H1 (cell line): ENCODE measurements at regions not wholly inside any gene's neighbourhood (a gene's known extent, or its start where the extent isn't known, plus 50 kb on each side); places are given as distances from the start of the nearest gene placed in this dataset.

Experiments used
- CTCF ChIA-PET: fragments of 300-600 bp; sonication (Branson Sonifier 250); formaldehyde crosslinking; loops from one replicate; lab custom pipeline; 2021; ENCODE audit not compliant: partially characterized antibody; lab: Charles Lee
- POLR2A ChIA-PET: fragments of 300-600 bp; sonication (Branson Sonifier 250); formaldehyde crosslinking; loops from one replicate; lab custom pipeline; 2021; ENCODE audit warnings: inconsistent platforms; ENCODE audit not compliant: partially characterized antibody; lab: Charles Lee
- DNase-seq, 2 experiments: peaks; one replicate each; pipeline versions ENCODE4 v3.0.0 to v3.0.0-alpha.2; 2010 to 2022; ENCODE audit warnings: low spot score in 2 of 2, low read depth in 1 of 2, mixed read lengths in 1 of 2
- FAIRE-seq: peaks from 2 replicates; lab custom pipeline; 2011; peaks lifted over from hg19 to GRCh38; lab: Jason Lieb, UNC
- H2AFZ ChIP-seq: 2 replicates; pipeline ENCODE4 v1.8.1; 2012; ENCODE audit warnings: low read length, inconsistent platforms
- H2AK5ac ChIP-seq: 2 replicates; pipeline ENCODE4 v1.6.1; 2013; ENCODE audit warnings: low read depth, low read length
- H2BK120ac ChIP-seq: replicated peaks from 2 replicates; pipeline ENCODE3; 2013; ENCODE audit warnings: low read depth, low read length, inconsistent platforms
- H2BK12ac ChIP-seq: 2 replicates; pipeline ENCODE4 v1.6.1; 2013; ENCODE audit warnings: low read depth, low read length
- H2BK15ac ChIP-seq: 2 replicates; pipeline ENCODE4 v1.6.1; 2013; ENCODE audit warnings: low read length
- H2BK20ac ChIP-seq: 2 replicates; pipeline ENCODE4 v1.6.1; 2013; ENCODE audit warnings: low read length
- H2BK5ac ChIP-seq: 2 replicates; pipeline ENCODE4 v1.6.1; 2013; ENCODE audit warnings: low read depth, low read length
- H3K14ac ChIP-seq: 2 replicates; pipeline ENCODE4 v1.6.1; 2013; ENCODE audit warnings: inconsistent platforms; ENCODE audit not compliant: insufficient read length
- H3K18ac ChIP-seq: 2 replicates; pipeline ENCODE4 v1.6.1; 2013; ENCODE audit warnings: low read length; ENCODE audit errors: extremely low read depth
- H3K23ac ChIP-seq: 2 replicates; pipeline ENCODE4 v1.6.1; 2013; ENCODE audit warnings: inconsistent platforms; ENCODE audit not compliant: insufficient read length
- H3K23me2 ChIP-seq: 2 replicates; pipeline ENCODE4 v1.6.1; 2013; ENCODE audit warnings: low read depth, low read length
- H3K27ac ChIP-seq: 2 replicates; pipeline ENCODE4 v1.6.1; 2011; ENCODE audit warnings: low read depth, low read length, inconsistent platforms
- H3K27me3 ChIP-seq, 4 experiments: replicated peaks in 1 of 4; 1 replicate in 1 of 4; 2 replicates in 3 of 4; pipeline versions ENCODE4 v1.6.1 to v1.8.1; 2011 to 2013; ENCODE audit warnings: low read length in 3 of 4, mild to moderate bottlenecking in 3 of 4, inconsistent platforms in 2 of 4, mixed read lengths in 2 of 4, moderate library complexity in 1 of 4; ENCODE audit not compliant: control insufficient read depth in 3 of 4, insufficient read depth in 3 of 4; ENCODE audit errors: extremely low read depth in 1 of 4
- H3K36me3 ChIP-seq, 4 experiments: 2 replicates each; pipeline versions ENCODE4 v1.6.1 to v1.8.1; 2011 to 2013; ENCODE audit warnings: mild to moderate bottlenecking in 4 of 4, low read length in 3 of 4, moderate library complexity in 2 of 4, control low read depth in 1 of 4, inconsistent platforms in 1 of 4; ENCODE audit not compliant: insufficient read depth in 4 of 4, control insufficient read depth in 2 of 4
- H3K4ac ChIP-seq: replicated peaks from 2 replicates; pipeline ENCODE3; 2013; ENCODE audit warnings: low read length, low read depth, mixed read lengths, inconsistent platforms; ENCODE audit not compliant: insufficient read length
- H3K4me1 ChIP-seq, 4 experiments: replicated peaks in 1 of 4; 1 replicate in 1 of 4; 2 replicates in 3 of 4; pipeline versions ENCODE4 v1.6.1 to v1.8.1; 2011 to 2013; ENCODE audit warnings: low read length in 3 of 4, inconsistent platforms in 2 of 4, mixed read lengths in 1 of 4; ENCODE audit not compliant: insufficient read depth in 4 of 4, control insufficient read depth in 3 of 4
- H3K4me2 ChIP-seq, 2 experiments: 2 replicates each; pipeline versions ENCODE4 v1.6.1 to v1.8.1; 2011 to 2013; ENCODE audit warnings: low read depth in 2 of 2, low read length in 2 of 2, control low read depth in 1 of 2, inconsistent platforms in 1 of 2, mild to moderate bottlenecking in 1 of 2; ENCODE audit not compliant: insufficient read depth in 1 of 2
- H3K4me3 ChIP-seq, 4 experiments: fragments of 200-600, 300-600 bp in 1 of 4; sonication (generic), shearing (Covaris generic), sonication (Bioruptor Twin) in 1 of 4; 2 replicates each; pipeline versions ENCODE4 v1.5.1 to v1.8.1; 2011 to 2016; ENCODE audit warnings: low read length in 4 of 4, low read depth in 3 of 4, control low read depth in 2 of 4, inconsistent platforms in 2 of 4, mild to moderate bottlenecking in 2 of 4, mixed read lengths in 1 of 4, moderate library complexity in 1 of 4; ENCODE audit not compliant: insufficient read depth in 2 of 4; ENCODE audit errors: extremely low read depth in 1 of 4
- H3K56ac ChIP-seq: replicated peaks from 2 replicates; pipeline ENCODE3; 2013; ENCODE audit warnings: low read depth, mild to moderate bottlenecking, mixed read lengths, low read length, inconsistent platforms; ENCODE audit not compliant: insufficient read length
- H3K79me1 ChIP-seq: 2 replicates; pipeline ENCODE4 v1.6.1; 2013; ENCODE audit warnings: low read depth, low read length, control low read depth
- H3K79me2 ChIP-seq, 2 experiments: 2 replicates each; pipeline versions ENCODE4 v1.6.1 to v1.8.1; 2012 to 2013; ENCODE audit warnings: low read length in 2 of 2, mild to moderate bottlenecking in 2 of 2, inconsistent platforms in 1 of 2; ENCODE audit not compliant: insufficient read depth in 2 of 2, control insufficient read depth in 1 of 2
- H3K9ac ChIP-seq, 4 experiments: replicated peaks in 1 of 4; 1 replicate in 1 of 4; 2 replicates in 3 of 4; pipeline versions ENCODE4 v1.6.1 to v1.8.1; 2011 to 2013; ENCODE audit warnings: low read depth in 3 of 4, low read length in 3 of 4, control low read depth in 2 of 4, mild to moderate bottlenecking in 2 of 4, moderate library complexity in 2 of 4, inconsistent platforms in 1 of 4; ENCODE audit errors: extremely low read depth in 1 of 4
- H3K9me3 ChIP-seq, 2 experiments: 2 replicates each; pipeline versions ENCODE4 v1.6.1 to v1.8.1; 2012 to 2013; ENCODE audit warnings: mild to moderate bottlenecking in 2 of 2, moderate library complexity in 2 of 2, control low read depth in 1 of 2, inconsistent platforms in 1 of 2, low read depth in 1 of 2, low read length in 1 of 2, mixed read lengths in 1 of 2; ENCODE audit not compliant: insufficient read depth in 2 of 2
- H4K20me1 ChIP-seq, 2 experiments: replicated peaks in 1 of 2; 2 replicates each; pipeline versions ENCODE3 to v1.8.1; 2011 to 2013; ENCODE audit warnings: inconsistent platforms in 2 of 2, low read length in 2 of 2, mild to moderate bottlenecking in 1 of 2; ENCODE audit not compliant: insufficient read depth in 2 of 2, control insufficient read depth in 1 of 2
- H4K5ac ChIP-seq: 2 replicates; pipeline ENCODE4 v1.6.1; 2013; ENCODE audit warnings: low read length, low read depth, mixed read lengths, inconsistent platforms; ENCODE audit not compliant: insufficient read length
- H4K8ac ChIP-seq: 2 replicates; pipeline ENCODE4 v1.8.0; 2013; ENCODE audit warnings: mild to moderate bottlenecking, moderate library complexity, low read length, inconsistent platforms; ENCODE audit not compliant: insufficient read depth; ENCODE audit errors: extremely low read depth
- H4K91ac ChIP-seq: replicated peaks from 2 replicates; pipeline ENCODE3; 2013; ENCODE audit warnings: low read length, mixed read lengths, inconsistent platforms; ENCODE audit not compliant: insufficient read length
- ASH2L ChIP-seq: fragments of 200-600, 300-600 bp; sonication (generic); IDR thresholded peaks from one replicate; pipeline ENCODE4 v1.7.1; 2017; ENCODE audit warnings: low read length
- ATF3 ChIP-seq: IDR thresholded peaks from 2 replicates; pipeline ENCODE4 v1.6.1; 2011; ENCODE audit warnings: low read depth, mild to moderate bottlenecking, low read length; ENCODE audit not compliant: insufficient read depth
- BCL11A ChIP-seq, 2 experiments: IDR thresholded peaks; one replicate each; pipeline ENCODE4 v1.6.1; 2011; ENCODE audit warnings: low read depth in 2 of 2, low read length in 2 of 2, mild to moderate bottlenecking in 2 of 2
- FOSL1 ChIP-seq: IDR thresholded peaks from 2 replicates; pipeline ENCODE4 v1.6.1; 2011; ENCODE audit warnings: mild to moderate bottlenecking, low read depth, low read length, moderate library complexity; ENCODE audit not compliant: insufficient read depth
- GABPA ChIP-seq: IDR thresholded peaks from 2 replicates; pipeline ENCODE4 v1.6.1; 2011; ENCODE audit warnings: mild to moderate bottlenecking, low read length, moderate library complexity, borderline replicate concordance; ENCODE audit not compliant: insufficient read depth
- KDM1A ChIP-seq: fragments of 200-600, 300-600 bp; sonication (generic); IDR thresholded peaks from 2 replicates; pipeline ENCODE4 v1.7.1; 2016; ENCODE audit warnings: mild to moderate bottlenecking, low read length, borderline replicate concordance
- KDM4A ChIP-seq: IDR thresholded peaks from one replicate; pipeline ENCODE4 v1.7.1; 2012; ENCODE audit warnings: low read depth, mild to moderate bottlenecking, moderate library complexity, low read length, inconsistent platforms; ENCODE audit not compliant: severe bottlenecking
- NRF1 ChIP-seq: IDR thresholded peaks from 2 replicates; pipeline ENCODE4 v1.6.1; 2011; ENCODE audit warnings: mild to moderate bottlenecking, low read depth, low read length, improper control_type of control experiment
- POLR2A ChIP-seq, 2 experiments: IDR thresholded peaks; 1 replicate in 1 of 2; 2 replicates in 1 of 2; pipeline ENCODE4 v1.6.1; 2011; ENCODE audit warnings: low read depth in 2 of 2, low read length in 2 of 2, mild to moderate bottlenecking in 2 of 2; ENCODE audit errors: control extremely low read depth in 1 of 2
- POLR2AphosphoS5 ChIP-seq: IDR thresholded peaks from 2 replicates; pipeline ENCODE4 v1.6.1; 2011; ENCODE audit warnings: low read depth, low read length
- RAD21 ChIP-seq, 2 experiments: IDR thresholded peaks in 1 of 2; conservative IDR thresholded peaks in 1 of 2; 2 replicates each; pipeline ENCODE4 v1.6.1; 2011; ENCODE audit warnings: low read depth in 2 of 2, low read length in 2 of 2, improper control_type of control experiment in 1 of 2, inconsistent platforms in 1 of 2, mild to moderate bottlenecking in 1 of 2, moderate library complexity in 1 of 2
- RXRA ChIP-seq: IDR thresholded peaks from 2 replicates; pipeline ENCODE4 v1.6.1; 2011; ENCODE audit warnings: low read depth, mild to moderate bottlenecking, low read length, moderate library complexity; ENCODE audit not compliant: insufficient read depth
- SAP30 ChIP-seq: fragments of 300-600 bp; sonication (generic); IDR thresholded peaks from 2 replicates; pipeline ENCODE4 v1.7.1; 2012; ENCODE audit warnings: low read length, moderate library complexity, mild to moderate bottlenecking, inconsistent platforms; ENCODE audit not compliant: insufficient read depth, insufficient replicate concordance
- SP4 ChIP-seq: IDR thresholded peaks from 2 replicates; pipeline ENCODE4 v1.6.1; 2012; ENCODE audit warnings: low read length, inconsistent platforms
- ZNF274 ChIP-seq: IDR thresholded peaks from 2 replicates; pipeline ENCODE4 v1.7.0; 2012; ENCODE audit warnings: low read length, borderline replicate concordance; ENCODE audit errors: extremely low read depth
- WGBS, 2 experiments: shearing (Covaris generic) in 1 of 2; methylation state at CpG; one replicate each; pipeline versions ENCODE4 v1.1.6 to v1.1.7; 2013 to 2015; ENCODE audit warnings: low lambda C conversion rate in 2 of 2, mixed read lengths in 2 of 2, inconsistent platforms in 1 of 2, low coverage in 1 of 2, missing lambda C conversion rate in 1 of 2; ENCODE audit not compliant: insufficient replicate concordance in 2 of 2, insufficient coverage in 1 of 2, insufficient read length in 1 of 2; ENCODE audit errors: extremely low coverage in 1 of 2, missing lambda C conversion rate in 1 of 2; 5-methylcytosine and 5-hydroxymethylcytosine counted together

- H3K4me1 ChIP-seq = no peaks in the 10 kb centered on the region
- no peak overlapping the region for H3K4me2 ChIP-seq
- H4K8ac ChIP-seq = no peak overlapping the region
- no peak overlapping the region for H3K4ac ChIP-seq
- H3K56ac ChIP-seq = no peak overlapping the region
- no peak overlapping the region for H4K5ac ChIP-seq
- CTCF ChIA-PET = no interaction called here
- H3K9me3 ChIP-seq = no peaks in the 10 kb centered on the region
- no peaks in the 10 kb centered on the region for H3K79me1 ChIP-seq
- FAIRE-seq (no peak), DNase-seq (no peak)
- H3K27me3 ChIP-seq = no peaks in the 10 kb centered on the region
- H2AK5ac ChIP-seq = no peak overlapping the region
- H3K14ac ChIP-seq = no peak overlapping the region
- H3K27ac ChIP-seq = no peak overlapping the region
- H3K23ac ChIP-seq = no peak overlapping the region
- no peak overlapping the region for H2BK5ac ChIP-seq
- no peak overlapping the region; the same call in 1 of the 2 replicates for H2AFZ ChIP-seq
- no peak overlapping the region for H2BK120ac ChIP-seq
- H4K20me1 ChIP-seq = no peaks in the 10 kb centered on the region
- no peak overlapping the region for H3K4me3 ChIP-seq
- no peak overlapping the region for H3K18ac ChIP-seq
- no peak overlapping the region for H3K9ac ChIP-seq
- WGBS, 2 experiments = 67% methylated on average over 1 of the region's 1 CpG; no CpG with 5 or more reads in 1 of the 2 experiments
- no peak overlapping the region for H4K91ac ChIP-seq
- H2BK20ac ChIP-seq = no peak overlapping the region
- POLR2A ChIA-PET = no interaction called here
- H2BK15ac ChIP-seq = no peak overlapping the region
- H3K36me3 ChIP-seq = no peaks in the 10 kb centered on the region
- no peak overlapping the region for H2BK12ac ChIP-seq
- no peaks in the 10 kb centered on the region; the same call in 1 of the 2 replicates for H3K23me2 ChIP-seq
- H3K79me2 ChIP-seq = no peaks in the 10 kb centered on the region
- no peak for TF ChIP-seq SAP30
- no peak for TF ChIP-seq RXRA
- TF ChIP-seq SP4 = no peak
- TF ChIP-seq NRF1 = no peak
- TF ChIP-seq ZNF274 = no peak
- no peak for TF ChIP-seq RAD21 (IDR thresholded peaks at IDR 0.05 in 1 of 2, conservative IDR thresholded peaks at IDR 0.05 in 1 of 2; ENCODE audit: low read depth in 2 of 2, low read length in 2 of 2)
- no peak for TF ChIP-seq KDM4A
- no peak for TF ChIP-seq ASH2L
- TF ChIP-seq GABPA = no peak
- TF ChIP-seq POLR2AphosphoS5 = no peak
- TF ChIP-seq KDM1A = no peak
- TF ChIP-seq FOSL1 = no peak
- TF ChIP-seq BCL11A (IDR thresholded peaks at IDR 0.05; ENCODE audit: low read depth in 2 of 2, low read length in 2 of 2) = no peak
- TF ChIP-seq ATF3 = no peak
- TF ChIP-seq POLR2A (IDR thresholded peaks at IDR 0.05; ENCODE audit: control extremely low read depth in 1 of 2, low read depth in 2 of 2, low read length in 2 of 2) = no peak
Measured at GRCh38 chr3:144415492-144415891, 443.9 kb downstream of the DIPK2A start.
